HEK293 (cell line): ENCODE measurements at regions not wholly inside any gene's neighbourhood (a gene's known extent, or its start where the extent isn't known, plus 50 kb on each side); places are given as distances from the start of the nearest gene placed in this dataset.

Experiments
- CTCF ChIA-PET: fragments of 350-600 bp; formaldehyde crosslinking; extraction: SDS; loops from one replicate; lab custom pipeline; 2021; ENCODE audit warnings: antibody characterized with exemption; lab: Yijun Ruan, JAX
- POLR2A ChIA-PET: fragments of 300-600 bp; formaldehyde crosslinking; extraction: SDS; loops from one replicate; lab custom pipeline; 2020; ENCODE audit warnings: antibody characterized with exemption, inconsistent platforms; lab: Yijun Ruan, JAX
- H3K27ac ChIP-seq: fragments of 200-500 bp; sonication (Bioruptor generic); 2 replicates; pipeline ENCODE4 v1.5.1; 2014; ENCODE audit warnings: low read depth, low read length, control low read depth, inconsistent platforms; ENCODE audit errors: extremely low read depth
- H3K36me3 ChIP-seq, 2 experiments: fragments of 200-500 bp in 1 of 2; sonication (Bioruptor generic) in 1 of 2; 1 replicate in 1 of 2; 2 replicates in 1 of 2; pipeline ENCODE4 v1.5.1; 2014 to 2017; ENCODE audit warnings: inconsistent platforms in 2 of 2, low read length in 2 of 2; ENCODE audit not compliant: control insufficient read depth in 2 of 2, insufficient read depth in 1 of 2
- H3K4me1 ChIP-seq: fragments of 200-500 bp; sonication (Bioruptor generic); 2 replicates; pipeline ENCODE4 v1.5.1; 2014; ENCODE audit warnings: mild to moderate bottlenecking, low read length, inconsistent platforms; ENCODE audit not compliant: control insufficient read depth, insufficient read depth
- H3K4me3 ChIP-seq: 2 replicates; pipeline ENCODE4 v1.5.1; 2011; ENCODE audit warnings: low read depth, mild to moderate bottlenecking, control low read depth, low read length, moderate library complexity
- H3K9me3 ChIP-seq: fragments of 200-500 bp; sonication (Bioruptor generic); 2 replicates; pipeline ENCODE4 v1.5.1; 2014; ENCODE audit warnings: low read depth, low read length, inconsistent platforms; ENCODE audit not compliant: control insufficient read depth, insufficient read depth
- BCL11B ChIP-seq: fragments of 450-650 bp; formaldehyde crosslinking; IDR thresholded peaks from 2 replicates; pipeline ENCODE4 v1.5.1; 2016; ENCODE audit warnings: low read depth, missing biosample characterization, missing genetic modification characterization
- EGR2 ChIP-seq: fragments of 450-650 bp; formaldehyde crosslinking; IDR thresholded peaks from 2 replicates; pipeline ENCODE4 v1.5.1; 2016; ENCODE audit warnings: low read depth, missing biosample characterization, missing genetic modification characterization
- MZF1 ChIP-seq: fragments of 450-650 bp; formaldehyde crosslinking; IDR thresholded peaks from 2 replicates; pipeline ENCODE4 v1.5.1; 2017; ENCODE audit warnings: missing biosample characterization, missing genetic modification characterization, borderline replicate concordance
- REPIN1 ChIP-seq: fragments of 450-650 bp; formaldehyde crosslinking; IDR thresholded peaks from 2 replicates; pipeline ENCODE4 v1.5.1; 2017; ENCODE audit warnings: missing biosample characterization, missing genetic modification characterization, low read depth
- SCRT1 ChIP-seq: fragments of 450-650 bp; formaldehyde crosslinking; IDR thresholded peaks from 2 replicates; pipeline ENCODE4 v1.5.1; 2016; ENCODE audit warnings: missing biosample characterization, missing genetic modification characterization, borderline replicate concordance
- TSHZ1 ChIP-seq: fragments of 450-650 bp; formaldehyde crosslinking; IDR thresholded peaks from 2 replicates; pipeline ENCODE4 v1.5.1; 2016; ENCODE audit warnings: missing biosample characterization, missing genetic modification characterization, borderline replicate concordance
- ZNF140 ChIP-seq: fragments of 450-650 bp; formaldehyde crosslinking; IDR thresholded peaks from 2 replicates; pipeline ENCODE4 v1.5.1; 2016; ENCODE audit warnings: missing biosample characterization, missing genetic modification characterization
- ZNF157 ChIP-seq: fragments of 450-650 bp; formaldehyde crosslinking; IDR thresholded peaks from 2 replicates; pipeline ENCODE4 v1.5.1; 2016; ENCODE audit warnings: missing biosample characterization, missing genetic modification characterization
- ZNF202 ChIP-seq: fragments of 450-650 bp; formaldehyde crosslinking; IDR thresholded peaks from 2 replicates; pipeline ENCODE4 v1.5.1; 2016; ENCODE audit warnings: missing biosample characterization, missing genetic modification characterization, borderline replicate concordance
- ZNF266 ChIP-seq: fragments of 450-650 bp; formaldehyde crosslinking; IDR thresholded peaks from 2 replicates; pipeline ENCODE4 v1.5.1; 2016; ENCODE audit warnings: missing biosample characterization, missing genetic modification characterization, low read depth
- ZNF324 ChIP-seq: fragments of 450-650 bp; formaldehyde crosslinking; IDR thresholded peaks from 2 replicates; pipeline ENCODE4 v1.5.1; 2016; ENCODE audit warnings: missing biosample characterization, missing genetic modification characterization
- ZNF449 ChIP-seq: fragments of 450-650 bp; formaldehyde crosslinking; IDR thresholded peaks from 2 replicates; pipeline ENCODE4 v1.5.1; 2017; ENCODE audit warnings: missing biosample characterization, mild to moderate bottlenecking, missing genetic modification characterization, moderate library complexity
- ZNF48 ChIP-seq: fragments of 450-650 bp; formaldehyde crosslinking; IDR thresholded peaks from 2 replicates; pipeline ENCODE4 v1.5.1; 2016; ENCODE audit warnings: missing biosample characterization, missing genetic modification characterization
- ZNF514 ChIP-seq: fragments of 450-650 bp; formaldehyde crosslinking; IDR thresholded peaks from 2 replicates; pipeline ENCODE4 v1.5.1; 2016; ENCODE audit warnings: missing biosample characterization, missing genetic modification characterization
- ZNF549 ChIP-seq: fragments of 450-650 bp; IDR thresholded peaks from 2 replicates; pipeline ENCODE4 v1.5.1; 2018; ENCODE audit warnings: missing biosample characterization, missing genetic modification characterization, mild to moderate bottlenecking, inconsistent platforms, moderate library complexity
- ZNF600 ChIP-seq: fragments of 450-650 bp; formaldehyde crosslinking; IDR thresholded peaks from 2 replicates; pipeline ENCODE4 v1.5.1; 2016; ENCODE audit warnings: missing biosample characterization, missing genetic modification characterization
- ZNF621 ChIP-seq: fragments of 450-650 bp; formaldehyde crosslinking; IDR thresholded peaks from 2 replicates; pipeline ENCODE4 v1.5.1; 2017; ENCODE audit warnings: missing biosample characterization, missing genetic modification characterization
- ZNF654 ChIP-seq: fragments of 450-650 bp; formaldehyde crosslinking; IDR thresholded peaks from 2 replicates; pipeline ENCODE4 v1.5.1; 2016; ENCODE audit warnings: low read depth, missing biosample characterization, missing genetic modification characterization
- ZNF658 ChIP-seq: fragments of 450-650 bp; formaldehyde crosslinking; IDR thresholded peaks from 2 replicates; pipeline ENCODE4; 2016; ENCODE audit warnings: missing biosample characterization, missing genetic modification characterization
- ZNF670 ChIP-seq: fragments of 450-650 bp; formaldehyde crosslinking; IDR thresholded peaks from 2 replicates; pipeline ENCODE4 v1.5.1; 2016; ENCODE audit warnings: missing biosample characterization, missing genetic modification characterization, low read depth
- ZNF677 ChIP-seq: fragments of 450-650 bp; IDR thresholded peaks from 2 replicates; pipeline ENCODE4 v1.5.0; 2018; ENCODE audit warnings: missing biosample characterization, mild to moderate bottlenecking, missing genetic modification characterization, moderate library complexity
- ZNF701 ChIP-seq: fragments of 450-650 bp; formaldehyde crosslinking; IDR thresholded peaks from 2 replicates; pipeline ENCODE4 v1.5.1; 2016; ENCODE audit warnings: missing biosample characterization, missing genetic modification characterization
- ZNF776 ChIP-seq: fragments of 450-650 bp; formaldehyde crosslinking; IDR thresholded peaks from 2 replicates; pipeline ENCODE4 v1.5.0; 2017; ENCODE audit warnings: missing biosample characterization, missing genetic modification characterization, borderline replicate concordance
- ZNF791 ChIP-seq: fragments of 450-650 bp; formaldehyde crosslinking; IDR thresholded peaks from 2 replicates; pipeline ENCODE4 v1.5.1; 2016; ENCODE audit warnings: missing biosample characterization, missing genetic modification characterization
- ZNF830 ChIP-seq: fragments of 450-650 bp; IDR thresholded peaks from 2 replicates; pipeline ENCODE4 v1.5.0; 2018; ENCODE audit warnings: missing biosample characterization, missing genetic modification characterization, low read depth, mild to moderate bottlenecking, moderate library complexity
- ZNF843 ChIP-seq: fragments of 450-650 bp; formaldehyde crosslinking; IDR thresholded peaks from 2 replicates; pipeline ENCODE4 v1.5.1; 2016; ENCODE audit warnings: missing biosample characterization, missing genetic modification characterization

- no peaks in the 10 kb centered on the region for H3K4me1 ChIP-seq
- POLR2A ChIA-PET = no interaction called here
- H3K36me3 ChIP-seq = no peaks in the 10 kb centered on the region
- H3K4me3 ChIP-seq = no peak overlapping the region
- CTCF ChIA-PET = no interaction called here
- no peak overlapping the region for H3K27ac ChIP-seq
- TF ChIP-seq ZNF677 = no peak
- TF ChIP-seq ZNF140 = no peak
- TF ChIP-seq ZNF202 (tag by site-specific recombination) = no peak
- no peak for TF ChIP-seq REPIN1
- no peak for TF ChIP-seq ZNF266 (tag by site-specific recombination)
- no peak for TF ChIP-seq MZF1 (tag by site-specific recombination)
- TF ChIP-seq ZNF830 (tag by site-specific recombination) = no peak
- no peak for TF ChIP-seq TSHZ1
- TF ChIP-seq, all 188 proteins: peak for 0
- H3K9me3 ChIP-seq = no peaks in the 10 kb centered on the region
Observed at GRCh38 chr16:86134802-86135461, 236.0 kb downstream of the IRF8 start.

GRCh38 chr16:86137359-86137758 lies 238.4 kb downstream of the IRF8 start:
- TF ChIP-seq ZNF621 (tag by site-specific recombination) (no peak), ZNF514 (no peak), ZNF670 (tag by site-specific recombination) (no peak), ZNF791 (tag by site-specific recombination) (no peak), ZNF48 (tag by site-specific recombination) (no peak), ZNF324 (no peak), ZNF843 (tag by site-specific recombination) (no peak), ZNF600 (tag by site-specific recombination) (no peak), ZNF449 (tag by site-specific recombination) (no peak), ZNF776 (tag by site-specific recombination) (no peak), SCRT1 (tag by site-specific recombination) (no peak), ZNF658 (tag by site-specific recombination) (no peak), ZNF549 (tag by site-specific recombination) (no peak), ZNF701 (tag by site-specific recombination) (no peak), EGR2 (tag by site-specific recombination) (no peak), ZNF654 (no peak), ZNF157 (tag by site-specific recombination) (no peak), BCL11B (tag by site-specific recombination) (no peak)
- no peaks in the 10 kb centered on the region for H3K36me3 ChIP-seq
- H3K4me1 ChIP-seq = no peaks in the 10 kb centered on the region
- ChIA-PET CTCF (no interaction called here), POLR2A (no interaction called here)
- no peaks in the 10 kb centered on the region for H3K9me3 ChIP-seq
- H3K4me3 ChIP-seq = no peak overlapping the region
- no peak overlapping the region for H3K27ac ChIP-seq
